ENCODE measurements at regions not wholly inside any gene's neighbourhood (a gene's known extent, or its start where the extent isn't known, plus 50 kb on each side); places are given as distances from the start of the nearest gene placed in this dataset.

- TF ChIP-seq POLR2A (IDR thresholded peaks at IDR 0.05; ENCODE audit: low read depth, low read length) (no peak), SPI1 (IDR thresholded peaks at IDR 0.05; ENCODE audit: low read depth, low read length) (no peak), POLR2AphosphoS5 (IDR thresholded peaks at IDR 0.05; ENCODE audit: low read depth, low read length) (no peak)
These were observed 628.0 kb downstream of the HTR1B start for GRCh38 chr6:76835293-76835692.

All from GM12891 (cell line).